SK-N-SH (cell line): ENCODE measurements at regions not wholly inside any gene's neighbourhood (a gene's known extent, or its start where the extent isn't known, plus 50 kb on each side); places are given as distances from the start of the nearest gene placed in this dataset.

Experiments used
- CHD2 ChIP-seq: fragments of 150-350 bp; IDR thresholded peaks from 2 replicates; pipeline ENCODE4 v1.6.1; 2018; ENCODE audit warnings: low read length; ENCODE audit not compliant: partially characterized antibody
- JUND ChIP-seq: IDR thresholded peaks from 2 replicates; pipeline ENCODE4 v1.4.0; 2012
- NRF1 ChIP-seq: IDR thresholded peaks from 2 replicates; pipeline ENCODE4 v1.6.1; 2012; ENCODE audit warnings: low read depth, mild to moderate bottlenecking, low read length
- RXRA ChIP-seq: IDR thresholded peaks from 2 replicates; pipeline ENCODE4 v1.4.0; 2012; ENCODE audit warnings: low read depth, mild to moderate bottlenecking, borderline replicate concordance
- TAF1 ChIP-seq: IDR thresholded peaks from 2 replicates; pipeline ENCODE4 v1.6.1; 2012; ENCODE audit warnings: low read depth, mild to moderate bottlenecking, low read length, moderate library complexity, borderline replicate concordance
- TF ChIP-seq, protein P1 (sequence below): fragments of 200-600 bp; sonication (generic); IDR thresholded peaks from 2 replicates; pipeline ENCODE4 v1.6.1; 2017; ENCODE audit warnings: antibody characterized with exemption, mild to moderate bottlenecking, moderate library complexity
- TF ChIP-seq, protein P2 (sequence below): fragments of 150-350 bp; IDR thresholded peaks from 2 replicates; pipeline ENCODE4 v1.6.1; 2016; ENCODE audit warnings: mild to moderate bottlenecking, low read depth, low read length

GRCh38 chr2:120624061-120624737 is 111.5 kb upstream of the GLI2 start:
- TF ChIP-seq, protein P1, sequence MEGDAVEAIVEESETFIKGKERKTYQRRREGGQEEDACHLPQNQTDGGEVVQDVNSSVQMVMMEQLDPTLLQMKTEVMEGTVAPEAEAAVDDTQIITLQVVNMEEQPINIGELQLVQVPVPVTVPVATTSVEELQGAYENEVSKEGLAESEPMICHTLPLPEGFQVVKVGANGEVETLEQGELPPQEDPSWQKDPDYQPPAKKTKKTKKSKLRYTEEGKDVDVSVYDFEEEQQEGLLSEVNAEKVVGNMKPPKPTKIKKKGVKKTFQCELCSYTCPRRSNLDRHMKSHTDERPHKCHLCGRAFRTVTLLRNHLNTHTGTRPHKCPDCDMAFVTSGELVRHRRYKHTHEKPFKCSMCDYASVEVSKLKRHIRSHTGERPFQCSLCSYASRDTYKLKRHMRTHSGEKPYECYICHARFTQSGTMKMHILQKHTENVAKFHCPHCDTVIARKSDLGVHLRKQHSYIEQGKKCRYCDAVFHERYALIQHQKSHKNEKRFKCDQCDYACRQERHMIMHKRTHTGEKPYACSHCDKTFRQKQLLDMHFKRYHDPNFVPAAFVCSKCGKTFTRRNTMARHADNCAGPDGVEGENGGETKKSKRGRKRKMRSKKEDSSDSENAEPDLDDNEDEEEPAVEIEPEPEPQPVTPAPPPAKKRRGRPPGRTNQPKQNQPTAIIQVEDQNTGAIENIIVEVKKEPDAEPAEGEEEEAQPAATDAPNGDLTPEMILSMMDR = no peak
- TF ChIP-seq, protein P2, sequence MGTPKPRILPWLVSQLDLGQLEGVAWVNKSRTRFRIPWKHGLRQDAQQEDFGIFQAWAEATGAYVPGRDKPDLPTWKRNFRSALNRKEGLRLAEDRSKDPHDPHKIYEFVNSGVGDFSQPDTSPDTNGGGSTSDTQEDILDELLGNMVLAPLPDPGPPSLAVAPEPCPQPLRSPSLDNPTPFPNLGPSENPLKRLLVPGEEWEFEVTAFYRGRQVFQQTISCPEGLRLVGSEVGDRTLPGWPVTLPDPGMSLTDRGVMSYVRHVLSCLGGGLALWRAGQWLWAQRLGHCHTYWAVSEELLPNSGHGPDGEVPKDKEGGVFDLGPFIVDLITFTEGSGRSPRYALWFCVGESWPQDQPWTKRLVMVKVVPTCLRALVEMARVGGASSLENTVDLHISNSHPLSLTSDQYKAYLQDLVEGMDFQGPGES = no peak
- no peak for TF ChIP-seq CHD2
- TF ChIP-seq NRF1 = no peak
- no peak for TF ChIP-seq JUND
- no peak for TF ChIP-seq RXRA
- TF ChIP-seq TAF1 = no peak
